ENCODE measurements at regions not wholly inside any gene's neighbourhood (a gene's known extent, or its start where the extent isn't known, plus 50 kb on each side); places are given as distances from the start of the nearest gene placed in this dataset.

GRCh38 chr4:31051151-31051550 is 331.0 kb downstream of the PCDH7 start:
- TF ChIP-seq POLR2A (IDR thresholded peaks at IDR 0.05), result no peak

GRCh38 chr4:31051565-31051964 is 331.4 kb downstream of the PCDH7 start:
- Histone ChIP-seq H3K4me1 (no peaks in the 10 kb centered on the region), H3K9me3 (no peaks in the 10 kb centered on the region), H3K27me3 (no peaks in the 10 kb centered on the region), H3K36me3 (no peaks in the 10 kb centered on the region), H3K27ac (no peak overlapping the region), H3K4me3 (no peak overlapping the region)
- DNase-seq (ENCODE audit: low spot score in 2 of 2), result no peak
- TF ChIP-seq POLR2A (IDR thresholded peaks at IDR 0.05) (no peak), EP300 (IDR thresholded peaks at IDR 0.05) (no peak), CTCF (IDR thresholded peaks at IDR 0.05) (no peak)
- 50 to 64% methylated on average over 3 of the region's 3 CpGs for WGBS, 2 donors

More at GRCh38 chr4:31051151-31051550, 331.0 kb downstream of the PCDH7 start:
- no peak for DNase-seq (ENCODE audit: low spot score in 2 of 2)
- Histone ChIP-seq H3K36me3 (no peaks in the 10 kb centered on the region), H3K27me3 (no peaks in the 10 kb centered on the region), H3K9me3 (no peaks in the 10 kb centered on the region), H3K4me3 (no peak overlapping the region), H3K4me1 (no peaks in the 10 kb centered on the region), H3K27ac (no peak overlapping the region)

- no peak for DNase-seq (ENCODE audit: low spot score in 2 of 2)
- no peaks in the 10 kb centered on the region for H3K9me3 ChIP-seq
- H3K36me3 ChIP-seq, result no peaks in the 10 kb centered on the region
- H3K27ac ChIP-seq, result no peak overlapping the region
- TF ChIP-seq POLR2A (IDR thresholded peaks at IDR 0.05) (no peak), CTCF (IDR thresholded peaks at IDR 0.05) (no peak), EP300 (IDR thresholded peaks at IDR 0.05) (no peak)
- 26 to 40% methylated on average over 1 of the region's 1 CpG for whole genome bisulfite sequencing, 2 donors
- H3K4me1 ChIP-seq, result no peaks in the 10 kb centered on the region
- H3K27me3 ChIP-seq, result no peaks in the 10 kb centered on the region
- no peak overlapping the region for H3K4me3 ChIP-seq
Measured at GRCh38 chr4:31052519-31052918, 332.4 kb downstream of the PCDH7 start.

- H3K36me3 ChIP-seq, result no peaks in the 10 kb centered on the region
- H3K4me1 ChIP-seq, result no peaks in the 10 kb centered on the region
- H3K9me3 ChIP-seq, result no peaks in the 10 kb centered on the region
- H3K27ac ChIP-seq, result no peak overlapping the region
- no peak overlapping the region for H3K4me3 ChIP-seq
- WGBS, 2 donors, result 66 to 73% methylated on average over 2 of the region's 2 CpGs
- H3K27me3 ChIP-seq, result no peaks in the 10 kb centered on the region
- TF ChIP-seq EP300 (IDR thresholded peaks at IDR 0.05) (no peak), POLR2A (IDR thresholded peaks at IDR 0.05) (no peak), CTCF (IDR thresholded peaks at IDR 0.05) (no peak)
- no peak for DNase-seq (ENCODE audit: low spot score in 2 of 2)
Measured at GRCh38 chr4:31053451-31053850, 333.3 kb downstream of the PCDH7 start.

- 79 to 81% methylated on average over 2 of the region's 2 CpGs for WGBS, 2 donors
- no peaks in the 10 kb centered on the region for H3K27me3 ChIP-seq
- no peak overlapping the region for H3K27ac ChIP-seq
- DNase-seq (ENCODE audit: low spot score in 2 of 2), result no peak
- H3K4me1 ChIP-seq, result no peaks in the 10 kb centered on the region
- no peaks in the 10 kb centered on the region for H3K9me3 ChIP-seq
- H3K4me3 ChIP-seq, result no peak overlapping the region
- no peaks in the 10 kb centered on the region for H3K36me3 ChIP-seq
- TF ChIP-seq EP300 (IDR thresholded peaks at IDR 0.05), result no peak
- no peak for TF ChIP-seq CTCF (IDR thresholded peaks at IDR 0.05)
- TF ChIP-seq POLR2A (IDR thresholded peaks at IDR 0.05), result no peak
Measured at GRCh38 chr4:31054295-31054694, 334.1 kb downstream of the PCDH7 start.

- Histone ChIP-seq H3K27me3 (no peaks in the 10 kb centered on the region), H3K4me3 (no peak overlapping the region), H3K9me3 (no peaks in the 10 kb centered on the region), H3K27ac (no peak overlapping the region), H3K36me3 (no peaks in the 10 kb centered on the region), H3K4me1 (no peaks in the 10 kb centered on the region)
- WGBS, 2 donors, result 48 to 54% methylated on average over 2 of the region's 2 CpGs
- DNase-seq (ENCODE audit: low spot score in 2 of 2), result no peak
- TF ChIP-seq EP300 (IDR thresholded peaks at IDR 0.05) (no peak), CTCF (IDR thresholded peaks at IDR 0.05) (no peak), POLR2A (IDR thresholded peaks at IDR 0.05) (no peak)
Measured at GRCh38 chr4:31058656-31059055, 338.5 kb downstream of the PCDH7 start.
